Lung (tissue), 11 donors: ENCODE measurements at regions not wholly inside any gene's neighbourhood (a gene's known extent, or its start where the extent isn't known, plus 50 kb on each side); places are given as distances from the start of the nearest gene placed in this dataset.
"Not testable (repeated sequence)": the region's sequence is repeated elsewhere in the genome, so short reads cannot be mapped to it uniquely, and the experiment has no call there.

ENCODE experiments used
- ATAC-seq: fragments of 200-7000 bp; cut with Tn5 transposase; one replicate; pipeline ENCODE4 v1.9.1; 2020; ENCODE audit warnings: moderate number of reproducible peaks; ENCODE audit not compliant: insufficient read depth, low FRiP score
- DNase-seq, 3 donors: peaks; one replicate each; pipeline ENCODE4 v3.0.0-alpha.2; 2013 to 2017
- H3K27ac ChIP-seq, 2 donors: one replicate each; pipeline ENCODE4 v1.5.1; 2013; ENCODE audit warnings: mild to moderate bottlenecking in 2 of 2, moderate library complexity in 2 of 2, control low read depth in 1 of 2, inconsistent platforms in 1 of 2, low read depth in 1 of 2, low read length in 1 of 2
- H3K27me3 ChIP-seq, 3 donors: one replicate each; pipeline ENCODE4 v1.5.1; 2013; ENCODE audit warnings: low read length in 2 of 3; ENCODE audit not compliant: control insufficient read depth in 3 of 3, insufficient read depth in 3 of 3
- H3K36me3 ChIP-seq, 4 donors: one replicate each; pipeline ENCODE4 v1.5.1; 2013; ENCODE audit warnings: low read length in 4 of 4, mild to moderate bottlenecking in 1 of 4, moderate library complexity in 1 of 4; ENCODE audit not compliant: control insufficient read depth in 4 of 4, insufficient read depth in 4 of 4
- H3K4me1 ChIP-seq, 5 donors: one replicate each; pipeline ENCODE4 v1.5.1; 2013; ENCODE audit warnings: low read length in 5 of 5, mild to moderate bottlenecking in 2 of 5, moderate library complexity in 1 of 5; ENCODE audit not compliant: control insufficient read depth in 5 of 5, insufficient read depth in 5 of 5
- H3K4me3 ChIP-seq: one replicate; pipeline ENCODE4 v1.5.1; 2013; ENCODE audit warnings: mild to moderate bottlenecking, control low read depth, moderate library complexity
- H3K9ac ChIP-seq, 2 donors: one replicate each; pipeline ENCODE4 v1.5.1; 2013; ENCODE audit warnings: low read length in 2 of 2, control low read depth in 1 of 2; ENCODE audit not compliant: insufficient read depth in 1 of 2
- H3K9me3 ChIP-seq, 4 donors: one replicate each; pipeline ENCODE4 v1.5.1; 2013; ENCODE audit warnings: low read length in 3 of 4, mild to moderate bottlenecking in 1 of 4, moderate library complexity in 1 of 4; ENCODE audit not compliant: control insufficient read depth in 4 of 4, insufficient read depth in 3 of 4
- CTCF ChIP-seq: IDR thresholded peaks from 2 replicates; pipeline ENCODE4 v1.5.1; 2012; ENCODE audit warnings: mild to moderate bottlenecking; ENCODE audit errors: control extremely low read depth, extremely low read depth
- WGBS, 2 donors: extraction: QIAGEN DNeasy Blood & Tissue Kit; methylation state at CpG; one replicate each; pipeline ENCODE4 v1.1.7; 2013; 5-methylcytosine and 5-hydroxymethylcytosine counted together
- donor health status: control.
- donor health status: control.
- donor health status: Bipolar disorder and iron deficiency.
- donor health status: healthy.
- donor health status: DM: yes; HTN: yes; CAD: no.

DNA sequence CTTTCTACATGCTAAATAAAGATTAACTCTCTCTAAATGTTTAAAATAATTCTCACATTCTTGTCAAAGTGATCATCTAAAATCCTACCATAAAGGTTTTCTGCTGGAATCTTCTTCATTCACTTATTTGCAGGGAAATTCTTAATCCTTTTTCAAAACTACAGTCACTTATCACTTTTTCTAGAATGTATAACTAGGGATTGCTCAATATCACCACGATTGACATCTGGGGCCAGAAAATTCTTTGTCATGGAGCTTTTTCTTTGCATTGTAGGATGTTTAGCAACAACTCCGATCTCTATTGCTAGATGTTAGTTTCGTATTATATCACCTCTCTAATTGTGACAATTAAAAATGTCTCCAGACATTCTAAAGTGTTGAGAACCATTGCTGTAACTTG, 344.9 kb upstream of the PIK3R1 start:
- Histone ChIP-seq H3K27ac (no peak overlapping the region), H3K9me3 (no peaks in the 10 kb centered on the region), H3K9ac (no peak overlapping the region), H3K4me1 (peaks cover 0 to 5% (median 0%) of the 10 kb centered on the region in 5 donors), H3K4me3 (no peak overlapping the region), H3K27me3 (no peaks in the 10 kb centered on the region), H3K36me3 (no peaks in the 10 kb centered on the region)
- peak in 1 of 3 donors; percentile 44 for DNase-seq
- ATAC-seq, result no peak
- 39 to 65% methylated on average over 3 of the region's 3 CpGs for WGBS, 2 donors
- TF ChIP-seq CTCF, result no peak

GRCh38 chr5:67864335-67864734, 351.2 kb upstream of the PIK3R1 start:
- not testable (repeated sequence) for H3K27ac ChIP-seq, ATAC-seq
- 61 to 92% methylated on average over 1 of the region's 1 CpG for WGBS, 2 donors

DNA sequence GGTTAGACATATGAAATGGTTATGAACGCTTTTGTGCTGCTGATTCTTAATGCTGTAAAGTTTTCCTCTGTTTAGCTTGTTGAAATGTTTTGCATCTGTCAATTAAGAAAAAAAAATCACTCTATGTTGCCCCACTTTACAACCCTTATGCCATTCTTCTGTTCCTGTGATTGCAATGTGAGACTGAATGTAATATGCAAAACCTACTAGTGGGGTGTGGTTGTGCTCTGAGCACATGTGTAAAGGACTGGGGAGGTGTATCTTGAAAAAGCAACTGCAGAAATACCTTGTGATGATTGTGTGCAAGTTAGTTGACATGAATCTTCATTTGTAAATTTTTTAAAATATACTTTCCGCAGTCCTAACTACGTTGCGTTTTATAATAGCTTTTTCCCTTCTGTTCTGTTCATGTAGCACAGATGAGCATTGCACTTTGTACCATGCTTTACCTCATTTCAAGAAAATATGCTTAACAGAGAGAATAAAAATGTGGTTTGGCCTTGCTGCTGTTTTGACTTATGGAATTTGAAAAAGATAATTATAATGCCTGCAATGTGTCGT, 357.0 kb upstream of the PIK3R1 start:
- no peak for ATAC-seq
- Histone ChIP-seq H3K36me3 (no peaks in the 10 kb centered on the region), H3K9ac (no peak overlapping the region), H3K27ac (no peak overlapping the region), H3K4me3 (no peak overlapping the region), H3K4me1 (peaks cover 0 to 4% (median 0%) of the 10 kb centered on the region in 5 donors), H3K27me3 (no peaks in the 10 kb centered on the region), H3K9me3 (no peaks in the 10 kb centered on the region)
- DNase-seq, result no peak
- TF ChIP-seq CTCF, result no peak
- WGBS, 2 donors, result 94 to 96% methylated on average over 5 of the region's 5 CpGs

More at GRCh38 chr5:67864335-67864734, 351.2 kb upstream of the PIK3R1 start:
- not testable (repeated sequence) for H3K9me3 ChIP-seq, H3K4me3 ChIP-seq, H3K36me3 ChIP-seq, H3K9ac ChIP-seq, DNase-seq, H3K27me3 ChIP-seq, H3K4me1 ChIP-seq

GRCh38 chr5:67857502-67857901, 358.1 kb upstream of the PIK3R1 start:
- no peaks in the 10 kb centered on the region for H3K9me3 ChIP-seq
- WGBS, 2 donors, result 91 to 92% methylated on average over 1 of the region's 1 CpG
- H3K4me1 ChIP-seq, result peaks cover 0 to 4% (median 0%) of the 10 kb centered on the region in 5 donors
- no peak overlapping the region for H3K9ac ChIP-seq
- no peaks in the 10 kb centered on the region for H3K36me3 ChIP-seq
- H3K4me3 ChIP-seq, result no peak overlapping the region
- H3K27ac ChIP-seq, result no peak overlapping the region
- ATAC-seq (no peak), DNase-seq (no peak)
- H3K27me3 ChIP-seq, result no peaks in the 10 kb centered on the region
- TF ChIP-seq CTCF, result no peak
